GM23338 (cell line): ENCODE measurements at regions not wholly inside any gene's neighbourhood (a gene's known extent, or its start where the extent isn't known, plus 50 kb on each side); places are given as distances from the start of the nearest gene placed in this dataset.

ENCODE experiments used
- ATAC-seq: fragments of 200-7000 bp; cut with Tn5 transposase; 3 replicates; pipeline ENCODE4 v1.9.1; 2020
- DNase-seq: peaks from one replicate; pipeline ENCODE4 v3.0.0-alpha.2; 2015; ENCODE audit warnings: low spot score
- H2AFZ ChIP-seq: fragments of 200-600 bp; sonication (generic); 2 replicates; pipeline ENCODE4 v1.8.0; 2016; ENCODE audit warnings: antibody characterized with exemption, mild to moderate bottlenecking, moderate library complexity
- H3F3A ChIP-seq: fragments of 200-600 bp; sonication (generic); replicated peaks from 2 replicates; pipeline ENCODE4 v1.8.0; 2017; ENCODE audit warnings: antibody characterized with exemption, mixed run types, low read depth
- H3K27ac ChIP-seq: fragments of 200-600 bp; sonication (generic); 2 replicates; pipeline ENCODE4 v1.6.1; 2016; ENCODE audit warnings: low read depth
- H3K27me3 ChIP-seq: fragments of 200-600 bp; sonication (generic); 2 replicates; pipeline ENCODE4 v1.8.0; 2016; ENCODE audit warnings: mild to moderate bottlenecking, mixed run types, moderate library complexity; ENCODE audit not compliant: insufficient read depth
- H3K36me3 ChIP-seq: fragments of 200-600 bp; sonication (generic); 2 replicates; pipeline ENCODE4 v1.8.0; 2016; ENCODE audit warnings: mild to moderate bottlenecking; ENCODE audit not compliant: insufficient read depth
- H3K4me1 ChIP-seq: fragments of 200-600 bp; sonication (generic); 2 replicates; pipeline ENCODE4 v1.8.0; 2016; ENCODE audit warnings: mild to moderate bottlenecking, moderate library complexity; ENCODE audit not compliant: insufficient read depth
- H3K4me2 ChIP-seq: fragments of 200-600 bp; sonication (generic); 2 replicates; pipeline ENCODE4 v1.7.1; 2017; ENCODE audit warnings: mixed run types
- H3K4me3 ChIP-seq: fragments of 200-600 bp; sonication (generic); 2 replicates; pipeline ENCODE4 v1.6.1; 2016; ENCODE audit warnings: mixed run types
- H3K79me2 ChIP-seq: fragments of 200-600 bp; sonication (generic); replicated peaks from 2 replicates; pipeline ENCODE4 v1.8.0; 2017; ENCODE audit warnings: mild to moderate bottlenecking; ENCODE audit not compliant: insufficient read depth
- H3K9me2 ChIP-seq: fragments of 200-600 bp; sonication (generic); 2 replicates; pipeline ENCODE4 v1.8.0; 2017; ENCODE audit not compliant: insufficient read depth
- H4K20me1 ChIP-seq: fragments of 200-600 bp; sonication (generic); replicated peaks from 2 replicates; pipeline ENCODE4 v1.8.0; 2017; ENCODE audit warnings: mild to moderate bottlenecking; ENCODE audit not compliant: insufficient read depth
- H3K27ac Mint-ChIP-seq: 2 replicates; pipeline ENCODE4 v1.8.0; 2020; ENCODE audit warnings: inconsistent platforms, mild to moderate bottlenecking, moderate library complexity, mixed read lengths
- H3K27me3 Mint-ChIP-seq: 3 replicates; pipeline ENCODE4 v1.8.0; 2022; ENCODE audit warnings: low read depth, mild to moderate bottlenecking, moderate library complexity, mixed read lengths, inconsistent platforms; ENCODE audit not compliant: insufficient read depth, poor library complexity
- H3K36me3 Mint-ChIP-seq: 3 replicates; pipeline ENCODE4 v1.8.0; 2021; ENCODE audit warnings: low read depth, mild to moderate bottlenecking, inconsistent platforms, moderate library complexity, mixed read lengths
- H3K4me1 Mint-ChIP-seq: 3 replicates; pipeline ENCODE4 v1.8.0; 2020; ENCODE audit warnings: mild to moderate bottlenecking, inconsistent platforms, mixed read lengths
- H3K4me3 Mint-ChIP-seq: 3 replicates; pipeline ENCODE4 v1.8.0; 2021; ENCODE audit warnings: moderate library complexity, mild to moderate bottlenecking, inconsistent platforms, mixed read lengths
- H3K9me3 Mint-ChIP-seq: 3 replicates; pipeline ENCODE4 v1.8.0; 2020; ENCODE audit warnings: moderate library complexity, mild to moderate bottlenecking, inconsistent platforms, mixed read lengths
- CREB1 ChIP-seq: fragments of 250-450 bp; sonication (Bioruptor Pico); IDR thresholded peaks from 2 replicates; pipeline ENCODE4 v1.5.0; 2020; ENCODE audit warnings: low read depth, mild to moderate bottlenecking, moderate library complexity
- CTCF ChIP-seq, 2 experiments: fragments of 200-600 bp in 1 of 2; sonication (generic) in 1 of 2; conservative IDR thresholded peaks; 2 replicates each; pipeline versions ENCODE4 v1.5.1 to v1.6.1; 2016 to 2017; ENCODE audit warnings: antibody characterized with exemption in 2 of 2, low read depth in 2 of 2, mild to moderate bottlenecking in 2 of 2, moderate library complexity in 1 of 2
- ETS1 ChIP-seq: IDR thresholded peaks from 2 replicates; pipeline ENCODE4 v1.6.1; 2016; ENCODE audit warnings: antibody characterized with exemption
- EZH2 ChIP-seq: fragments of 200-600 bp; sonication (generic); IDR thresholded peaks from one replicate; pipeline ENCODE4 v1.8.0; 2017; ENCODE audit warnings: antibody characterized with exemption, mild to moderate bottlenecking, low read depth; ENCODE audit not compliant: unreplicated experiment
- EZH2phosphoT487 ChIP-seq: fragments of 200-600 bp; sonication (generic); IDR thresholded peaks from one replicate; pipeline ENCODE4 v1.8.1; 2018; ENCODE audit warnings: antibody characterized with exemption; ENCODE audit not compliant: unreplicated experiment
- JUNB ChIP-seq: IDR thresholded peaks from one replicate; pipeline ENCODE4 v1.6.1; 2016; ENCODE audit warnings: antibody characterized with exemption; ENCODE audit not compliant: unreplicated experiment
- NANOG ChIP-seq: IDR thresholded peaks from 2 replicates; pipeline ENCODE4 v1.6.1; 2016; ENCODE audit warnings: antibody characterized with exemption, borderline replicate concordance
- POLR2AphosphoS5 ChIP-seq: IDR thresholded peaks from 2 replicates; pipeline ENCODE4 v1.6.1; 2016; ENCODE audit warnings: antibody characterized with exemption, low read depth
- REST ChIP-seq: IDR thresholded peaks from one replicate; pipeline ENCODE4 v1.6.1; 2018; ENCODE audit warnings: antibody characterized with exemption; ENCODE audit not compliant: unreplicated experiment
- STAT1 ChIP-seq: IDR thresholded peaks from one replicate; pipeline ENCODE4 v1.6.1; 2016; ENCODE audit warnings: antibody characterized with exemption; ENCODE audit not compliant: unreplicated experiment
- ZNF114 ChIP-seq: fragments of 250-450 bp; sonication (Bioruptor Pico); IDR thresholded peaks from 2 replicates; pipeline ENCODE4 v1.5.0; 2020; ENCODE audit warnings: mild to moderate bottlenecking, moderate library complexity
- ZNF331 ChIP-seq: fragments of 250-450 bp; sonication (Bioruptor Pico); IDR thresholded peaks from 2 replicates; pipeline ENCODE4 v1.5.0; 2020; ENCODE audit warnings: low read depth, mild to moderate bottlenecking, moderate library complexity
- ZNF462 ChIP-seq: fragments of 250-450 bp; sonication (Bioruptor Pico); IDR thresholded peaks from 2 replicates; pipeline ENCODE4 v1.5.0; 2020; ENCODE audit warnings: mild to moderate bottlenecking, moderate library complexity

DNA sequence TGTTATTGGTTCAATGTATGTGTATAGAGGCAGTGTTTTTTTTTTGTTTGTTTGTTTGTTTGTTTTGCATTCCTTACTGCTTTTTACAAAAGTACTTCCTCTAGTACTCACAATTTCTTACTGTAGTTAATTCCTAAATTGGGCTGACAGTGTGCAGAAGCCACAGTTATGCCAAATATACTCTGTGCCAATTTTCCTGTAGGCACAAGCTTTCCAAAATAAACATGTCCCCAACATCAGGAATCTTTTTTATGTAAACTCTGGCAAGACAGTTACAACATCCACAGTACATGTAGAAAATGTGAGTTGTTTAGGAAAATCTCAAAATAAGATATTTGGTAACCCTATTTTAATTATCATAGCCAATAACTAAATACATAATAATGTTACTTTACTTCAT lies 161.6 kb upstream of the TSLP start:
- H3K4me1 Mint-ChIP-seq: no peaks in the 10 kb centered on the region
- H3K4me3 ChIP-seq: no peak overlapping the region
- no peak overlapping the region for H3K4me3 Mint-ChIP-seq
- DNase-seq (no peak), ATAC-seq (no peak)
- H3K27me3 Mint-ChIP-seq: no peaks in the 10 kb centered on the region
- no peaks in the 10 kb centered on the region for H3F3A ChIP-seq
- H4K20me1 ChIP-seq: no peaks in the 10 kb centered on the region
- H3K36me3 Mint-ChIP-seq: no peaks in the 10 kb centered on the region
- no peaks in the 10 kb centered on the region for H3K79me2 ChIP-seq
- TF ChIP-seq ZNF114 (no peak), CTCF (conservative IDR thresholded peaks at IDR 0.05; ENCODE audit: low read depth in 2 of 2) (no peak), NANOG (no peak), EZH2 (no peak), POLR2AphosphoS5 (no peak), STAT1 (no peak), REST (no peak), CREB1 (CRISPR knock-in tag) (no peak), ZNF462 (no peak), EZH2phosphoT487 (no peak), JUNB (no peak), ETS1 (no peak), ZNF331 (CRISPR knock-in tag) (no peak)
- no peak overlapping the region for H3K27ac Mint-ChIP-seq
- no peak overlapping the region for H2AFZ ChIP-seq
- no peak overlapping the region for H3K27ac ChIP-seq
- no peaks in the 10 kb centered on the region for H3K9me2 ChIP-seq
- H3K36me3 ChIP-seq: no peaks in the 10 kb centered on the region
- no peaks in the 10 kb centered on the region for H3K27me3 ChIP-seq
- H3K9me3 Mint-ChIP-seq: peaks cover 4% of the 10 kb centered on the region; the same call in 1 of the 3 replicates
- H3K4me1 ChIP-seq: no peaks in the 10 kb centered on the region
- no peak overlapping the region for H3K4me2 ChIP-seq
